ENCODE measurements at regions not wholly inside any gene's neighbourhood (a gene's known extent, or its start where the extent isn't known, plus 50 kb on each side); places are given as distances from the start of the nearest gene placed in this dataset.
A peak's percentile ranks its signal among the peaks of the same experiment; 100 is the strongest.

DNA sequence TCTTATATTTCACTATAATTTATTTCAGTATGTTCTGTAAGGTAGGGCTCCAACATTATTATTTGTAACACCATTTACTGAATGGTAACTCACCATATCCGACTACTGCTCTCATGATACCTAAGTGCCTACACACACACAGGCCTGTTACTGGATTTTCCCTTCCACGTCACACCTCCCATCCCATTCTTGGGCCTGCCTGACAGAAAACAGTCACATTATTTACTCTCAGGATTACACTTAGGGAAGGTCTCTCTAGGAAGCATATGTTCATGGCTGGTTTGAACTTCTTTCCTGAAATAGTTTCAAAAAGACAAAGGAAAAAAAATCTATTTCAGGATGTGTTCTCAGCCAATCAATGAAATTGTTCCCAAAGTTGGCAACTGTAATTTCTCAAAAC, 102.3 kb upstream of the DOCK9 start:
- peaks cover 32 to 78% (median 60%) of the 10 kb centered on the region in 4 donors for H3K4me1 Mint-ChIP-seq
- no peaks in the 10 kb centered on the region for H3K27me3 Mint-ChIP-seq
- H3K36me3 Mint-ChIP-seq, result peaks cover 4% of the 10 kb centered on the region
- Histone ChIP-seq H3K27me3 (ENCODE audit: control insufficient read depth, insufficient read depth, low read length) (no peaks in the 10 kb centered on the region), H3K36me3 (ENCODE audit: control insufficient read depth, insufficient read depth, low read length) (no peaks in the 10 kb centered on the region), H3K4me1 (ENCODE audit: control insufficient read depth, insufficient read depth, low read length, poor library complexity, severe bottlenecking) (peaks cover 33% of the 10 kb centered on the region), H3K9me3 (ENCODE audit: control insufficient read depth in 2 of 2, low read length in 2 of 2) (no peaks in the 10 kb centered on the region), H3K4me3 (ENCODE audit: low read depth, low read length) (no peak overlapping the region), H3K27ac (ENCODE audit: insufficient read depth, low read length, poor library complexity, severe bottlenecking) (no peak overlapping the region)
- DNase-seq, result no peak
- no peak overlapping the region for H3K4me3 Mint-ChIP-seq
- no peaks in the 10 kb centered on the region for H3K9me3 Mint-ChIP-seq
- peak overlapping the region in 1 of 3 donors; percentile 17 for H3K27ac Mint-ChIP-seq
- ATAC-seq (ENCODE audit: low read depth in 2 of 2), result no peak

GRCh38 chr13:99083981-99084380, 106.1 kb upstream of the DOCK9 start:
- H3K4me1 Mint-ChIP-seq, result peaks cover 20 to 61% (median 44%) of the 10 kb centered on the region in 4 donors
- peak overlapping the region; percentile 70 to 96 (median 92) for H3K27ac Mint-ChIP-seq
- H3K27ac ChIP-seq (ENCODE audit: insufficient read depth, low read length, poor library complexity, severe bottlenecking), result peak overlapping the region; percentile 47
- peak overlapping the region; percentile 59 for H3K4me3 ChIP-seq (ENCODE audit: low read depth, low read length)
- no peaks in the 10 kb centered on the region for H3K9me3 ChIP-seq (ENCODE audit: control insufficient read depth in 2 of 2, low read length in 2 of 2)
- H3K27me3 Mint-ChIP-seq, result no peaks in the 10 kb centered on the region
- no peaks in the 10 kb centered on the region for H3K36me3 Mint-ChIP-seq
- peaks cover 33% of the 10 kb centered on the region for H3K4me1 ChIP-seq (ENCODE audit: control insufficient read depth, insufficient read depth, low read length, poor library complexity, severe bottlenecking)
- DNase-seq (peak in 1 of 3 donors; percentile 40), ATAC-seq (ENCODE audit: low read depth in 2 of 2) (no peak)
- H3K27me3 ChIP-seq (ENCODE audit: control insufficient read depth, insufficient read depth, low read length), result no peaks in the 10 kb centered on the region
- H3K9me3 Mint-ChIP-seq, result no peaks in the 10 kb centered on the region
- H3K36me3 ChIP-seq (ENCODE audit: control insufficient read depth, insufficient read depth, low read length), result no peaks in the 10 kb centered on the region
- H3K4me3 Mint-ChIP-seq, result peak overlapping the region; percentile 81 to 96 (median 89)

DNA sequence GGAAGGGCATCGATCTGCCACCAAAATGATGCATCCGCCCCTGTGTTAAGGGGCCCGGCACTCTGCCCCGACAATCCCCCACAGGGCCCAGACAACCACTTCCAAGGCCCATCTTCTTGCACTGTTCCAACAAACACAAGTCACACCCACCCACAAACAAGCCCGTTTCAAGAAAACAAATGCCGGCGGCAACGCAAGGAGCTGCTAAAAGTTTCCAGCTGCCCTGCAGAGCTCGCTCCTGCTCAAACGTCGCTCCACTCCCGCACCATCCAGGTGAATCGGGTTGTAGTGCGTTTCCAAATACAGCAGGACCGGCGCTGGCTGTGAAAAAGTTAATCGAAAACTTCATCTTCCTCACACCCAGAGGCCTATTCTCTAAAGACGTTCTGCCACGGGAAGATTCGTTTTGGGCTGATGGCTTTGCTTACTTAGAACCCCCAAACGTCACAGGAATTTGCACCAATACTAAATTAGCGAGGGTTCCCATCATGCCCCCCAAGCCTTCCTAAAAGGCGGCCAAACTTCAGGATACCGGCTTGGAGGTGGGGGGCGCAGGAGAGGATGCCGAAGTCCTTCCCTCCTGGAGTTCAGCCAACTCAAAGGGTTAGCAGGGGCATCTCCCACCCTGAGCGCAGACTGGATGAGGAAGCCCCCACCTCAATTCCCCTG, 107.4 kb upstream of the DOCK9 start:
- Mint-ChIP-seq H3K9me3 (no peaks in the 10 kb centered on the region), H3K36me3 (no peaks in the 10 kb centered on the region), H3K4me3 (peak overlapping the region; percentile 81 to 96 (median 89)), H3K27me3 (no peaks in the 10 kb centered on the region), H3K4me1 (peaks cover 15 to 57% (median 43%) of the 10 kb centered on the region in 4 donors), H3K27ac (peak overlapping the region; percentile 92 to 96 (median 93))
- Histone ChIP-seq H3K9me3 (ENCODE audit: control insufficient read depth in 2 of 2, low read length in 2 of 2) (no peaks in the 10 kb centered on the region), H3K27ac (ENCODE audit: insufficient read depth, low read length, poor library complexity, severe bottlenecking) (peak overlapping the region; percentile 68), H3K27me3 (ENCODE audit: control insufficient read depth, insufficient read depth, low read length) (no peaks in the 10 kb centered on the region), H3K36me3 (ENCODE audit: control insufficient read depth, insufficient read depth, low read length) (no peaks in the 10 kb centered on the region), H3K4me3 (ENCODE audit: low read depth, low read length) (peak overlapping the region; percentile 61), H3K4me1 (ENCODE audit: control insufficient read depth, insufficient read depth, low read length, poor library complexity, severe bottlenecking) (peaks cover 33% of the 10 kb centered on the region)
- ATAC-seq (ENCODE audit: low read depth in 2 of 2) (no peak), DNase-seq (peak in 1 of 3 donors; percentile 12)

DNA sequence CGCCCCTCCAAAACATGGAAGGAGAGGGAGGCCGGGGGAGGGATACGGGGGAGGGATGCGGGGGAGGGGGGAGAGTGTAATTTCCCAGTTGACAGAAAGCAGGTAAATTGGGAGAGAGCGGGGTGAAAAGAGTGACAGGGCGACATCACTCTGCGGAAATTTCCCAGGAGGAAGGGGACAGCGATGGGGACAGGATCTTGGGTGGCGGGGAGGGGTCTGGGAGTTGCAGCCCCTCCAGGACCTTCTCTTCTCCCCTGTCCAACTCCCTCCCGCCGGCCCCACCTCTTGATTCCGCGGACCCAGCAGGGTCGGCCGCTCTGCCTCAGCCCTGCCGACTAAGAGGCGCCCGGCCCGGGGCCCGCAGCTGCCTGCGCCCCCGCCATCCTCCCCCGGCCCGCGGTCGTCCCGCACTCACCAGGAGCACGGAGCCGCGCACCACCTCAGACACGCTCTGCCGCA, 108.0 kb upstream of the DOCK9 start:
- Mint-ChIP-seq H3K36me3 (no peaks in the 10 kb centered on the region), H3K9me3 (no peaks in the 10 kb centered on the region), H3K4me3 (peak overlapping the region; percentile 81 to 96 (median 89)), H3K27me3 (no peaks in the 10 kb centered on the region), H3K27ac (peak overlapping the region in 1 of 3 donors; percentile 5), H3K4me1 (peaks cover 15 to 52% (median 40%) of the 10 kb centered on the region in 4 donors)
- Histone ChIP-seq H3K27ac (ENCODE audit: insufficient read depth, low read length, poor library complexity, severe bottlenecking) (peak overlapping the region; percentile 68), H3K4me1 (ENCODE audit: control insufficient read depth, insufficient read depth, low read length, poor library complexity, severe bottlenecking) (peaks cover 33% of the 10 kb centered on the region), H3K9me3 (ENCODE audit: control insufficient read depth in 2 of 2, low read length in 2 of 2) (no peaks in the 10 kb centered on the region), H3K36me3 (ENCODE audit: control insufficient read depth, insufficient read depth, low read length) (no peaks in the 10 kb centered on the region), H3K4me3 (ENCODE audit: low read depth, low read length) (peak overlapping the region; percentile 61), H3K27me3 (ENCODE audit: control insufficient read depth, insufficient read depth, low read length) (no peaks in the 10 kb centered on the region)
- DNase-seq (no peak), ATAC-seq (ENCODE audit: low read depth in 2 of 2) (no peak)

- DNase-seq (peak; percentile 62 to 81 (median 73)), ATAC-seq (ENCODE audit: low read depth in 2 of 2) (peak; percentile 56 to 59)
- H3K36me3 ChIP-seq (ENCODE audit: control insufficient read depth, insufficient read depth, low read length), result no peaks in the 10 kb centered on the region
- no peaks in the 10 kb centered on the region for H3K36me3 Mint-ChIP-seq
- H3K4me3 ChIP-seq (ENCODE audit: low read depth, low read length), result no peak overlapping the region
- H3K9me3 ChIP-seq (ENCODE audit: control insufficient read depth in 2 of 2, low read length in 2 of 2), result no peaks in the 10 kb centered on the region
- H3K4me1 Mint-ChIP-seq, result peaks cover 15 to 48% (median 36%) of the 10 kb centered on the region in 4 donors
- peak overlapping the region; percentile 92 for H3K27ac ChIP-seq (ENCODE audit: insufficient read depth, low read length, poor library complexity, severe bottlenecking)
- no peaks in the 10 kb centered on the region for H3K9me3 Mint-ChIP-seq
- H3K27me3 ChIP-seq (ENCODE audit: control insufficient read depth, insufficient read depth, low read length), result no peaks in the 10 kb centered on the region
- no peak overlapping the region for H3K27ac Mint-ChIP-seq
- peak overlapping the region; percentile 65 to 97 (median 89) for H3K4me3 Mint-ChIP-seq
- peaks cover 1% of the 10 kb centered on the region for H3K27me3 Mint-ChIP-seq
- H3K4me1 ChIP-seq (ENCODE audit: control insufficient read depth, insufficient read depth, low read length, poor library complexity, severe bottlenecking), result peaks cover 33% of the 10 kb centered on the region
Measured at GRCh38 chr13:99086267-99087097, 108.6 kb upstream of the DOCK9 start.

- Histone ChIP-seq H3K36me3 (ENCODE audit: control insufficient read depth, insufficient read depth, low read length) (no peaks in the 10 kb centered on the region), H3K27me3 (ENCODE audit: control insufficient read depth, insufficient read depth, low read length) (no peaks in the 10 kb centered on the region), H3K9me3 (ENCODE audit: control insufficient read depth in 2 of 2, low read length in 2 of 2) (no peaks in the 10 kb centered on the region), H3K4me3 (ENCODE audit: low read depth, low read length) (peak overlapping the region; percentile 92), H3K27ac (ENCODE audit: insufficient read depth, low read length, poor library complexity, severe bottlenecking) (peak overlapping the region; percentile 92), H3K4me1 (ENCODE audit: control insufficient read depth, insufficient read depth, low read length, poor library complexity, severe bottlenecking) (peaks cover 33% of the 10 kb centered on the region)
- peak overlapping the region; percentile 97 to 99 (median 97) for H3K27ac Mint-ChIP-seq
- H3K4me3 Mint-ChIP-seq, result peak overlapping the region; percentile 97 to 99 (median 98)
- H3K4me1 Mint-ChIP-seq, result peaks cover 15 to 48% (median 36%) of the 10 kb centered on the region in 4 donors
- no peaks in the 10 kb centered on the region for H3K36me3 Mint-ChIP-seq
- H3K27me3 Mint-ChIP-seq, result peaks cover 4% of the 10 kb centered on the region
- peak; percentile 80 to 86 for ATAC-seq (ENCODE audit: low read depth in 2 of 2)
- H3K9me3 Mint-ChIP-seq, result no peaks in the 10 kb centered on the region
- DNase-seq, result peak; percentile 88 to 96 (median 91)
Measured at GRCh38 chr13:99087098-99087953, 109.5 kb upstream of the DOCK9 start.

DNA sequence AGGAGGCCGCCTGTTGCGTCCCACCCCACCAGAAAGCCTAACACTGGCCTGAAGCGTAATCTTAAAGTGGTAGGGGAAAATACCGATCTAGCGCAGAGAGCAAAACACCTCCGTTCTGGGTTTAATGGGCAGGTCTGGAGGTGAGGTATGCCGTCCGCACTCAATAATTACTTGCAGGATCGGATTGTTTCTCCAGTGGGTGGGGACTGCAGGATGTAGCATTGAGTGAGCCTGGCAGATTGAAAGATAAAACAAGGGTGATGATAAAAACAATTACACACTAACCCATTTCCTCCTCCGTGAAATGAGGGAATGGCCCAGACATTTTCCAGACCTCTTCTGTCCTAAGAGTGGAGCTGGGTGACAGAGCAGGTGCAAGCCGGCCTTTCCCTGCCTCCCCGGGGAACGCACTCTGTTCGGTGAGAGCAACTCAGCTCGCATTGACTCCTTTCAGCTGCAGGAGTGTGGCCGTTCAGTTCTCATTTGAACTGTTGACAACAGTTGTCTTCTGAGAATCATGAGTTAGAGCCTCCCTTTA, 110.2 kb upstream of the DOCK9 start:
- Histone ChIP-seq H3K27me3 (ENCODE audit: control insufficient read depth, insufficient read depth, low read length) (no peaks in the 10 kb centered on the region), H3K9me3 (ENCODE audit: control insufficient read depth in 2 of 2, low read length in 2 of 2) (no peaks in the 10 kb centered on the region), H3K4me1 (ENCODE audit: control insufficient read depth, insufficient read depth, low read length, poor library complexity, severe bottlenecking) (peaks cover 33% of the 10 kb centered on the region), H3K36me3 (ENCODE audit: control insufficient read depth, insufficient read depth, low read length) (no peaks in the 10 kb centered on the region), H3K27ac (ENCODE audit: insufficient read depth, low read length, poor library complexity, severe bottlenecking) (peak overlapping the region; percentile 92), H3K4me3 (ENCODE audit: low read depth, low read length) (peak overlapping the region; percentile 92)
- Mint-ChIP-seq H3K4me1 (peaks cover 15 to 43% (median 34%) of the 10 kb centered on the region in 4 donors), H3K36me3 (peaks cover 1% of the 10 kb centered on the region), H3K27ac (peak overlapping the region; percentile 97 to 99 (median 97)), H3K9me3 (no peaks in the 10 kb centered on the region), H3K4me3 (peak overlapping the region; percentile 97 to 99 (median 98)), H3K27me3 (peaks cover 6% of the 10 kb centered on the region)
- ATAC-seq (ENCODE audit: low read depth in 2 of 2) (peak; percentile 35 to 36), DNase-seq (peak in 1 of 3 donors; percentile 69)

All from CD4-positive, CD25-positive, alpha-beta regulatory T cell (primary cell).